Sigmoid colon (tissue), 3 donors: ENCODE measurements at regions not wholly inside any gene's neighbourhood (a gene's known extent, or its start where the extent isn't known, plus 50 kb on each side); places are given as distances from the start of the nearest gene placed in this dataset.
"Not testable (repeated sequence)": the region's sequence is repeated elsewhere in the genome, so short reads cannot be mapped to it uniquely, and the experiment has no call there.

ENCODE experiments used
- CTCF ChIP-seq, 4 experiments: fragments of 450-650 bp in 3 of 4; fragments of 200-600 bp in 1 of 4; IDR thresholded peaks; one replicate each; pipeline ENCODE4 v1.5.1; 2016 to 2019; ENCODE audit warnings: antibody characterized with exemption in 4 of 4, mild to moderate bottlenecking in 3 of 4, moderate library complexity in 2 of 4
- POLR2A ChIP-seq, 2 donors: fragments of 450-650 bp; IDR thresholded peaks; one replicate each; pipeline ENCODE4 v1.6.1; 2016; ENCODE audit warnings: antibody characterized with exemption in 2 of 2, mild to moderate bottlenecking in 2 of 2, moderate library complexity in 2 of 2

DNA sequence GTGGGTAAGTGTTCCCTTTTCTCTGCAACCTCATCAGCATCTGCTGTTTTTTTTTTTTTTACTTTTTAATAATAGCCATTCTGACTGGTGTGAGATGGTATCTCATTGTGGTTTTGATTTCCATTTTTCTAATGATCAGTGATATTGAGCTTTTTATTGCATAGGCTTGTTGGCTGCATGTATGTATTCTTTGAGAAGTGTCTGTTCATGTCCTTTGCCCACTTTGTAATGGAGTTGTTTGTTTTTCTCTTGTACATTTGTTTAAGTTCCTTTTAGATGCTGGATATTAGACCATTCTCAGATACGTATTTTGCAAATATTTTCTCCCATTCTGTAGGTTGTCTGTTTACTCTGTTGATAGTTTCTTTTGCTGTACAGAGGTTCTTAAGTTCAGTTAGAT lies 134.6 kb downstream of the NAA11 start:
- not testable (repeated sequence) for TF ChIP-seq CTCF, POLR2A (IDR thresholded peaks at IDR 0.05)
